Right lobe of liver (tissue), 6 donors: ENCODE measurements at regions not wholly inside any gene's neighbourhood (a gene's known extent, or its start where the extent isn't known, plus 50 kb on each side); places are given as distances from the start of the nearest gene placed in this dataset.

Source experiments
- ATAC-seq, 4 donors: fragments of 200-7000 bp; cut with Tn5 transposase; one replicate each; pipeline ENCODE4 v1.9.1; 2020; ENCODE audit warnings: mild to moderate bottlenecking in 4 of 4, moderate library complexity in 4 of 4
- DNase-seq, 3 donors: peaks; one replicate each; pipeline ENCODE4 v3.0.0-alpha.2; 2020
- H3K27ac ChIP-seq, 3 donors: fragments of 200-600 bp; one replicate each; pipeline ENCODE4 v1.8.0; 2022
- H3K27me3 ChIP-seq, 2 donors: fragments of 200-600 bp; one replicate each; pipeline ENCODE4 v1.8.0; 2022
- H3K36me3 ChIP-seq, 4 donors: fragments of 200-600 bp; sonication (generic) in 1 of 4; one replicate each; pipeline versions ENCODE4 v1.5.1 to v1.8.0; 2017 to 2022; ENCODE audit warnings: control low read depth in 1 of 4
- H3K4me1 ChIP-seq, 4 donors: fragments of 200-600 bp; sonication (generic) in 1 of 4; one replicate each; pipeline versions ENCODE4 v1.5.1 to v1.8.0; 2017 to 2022; ENCODE audit warnings: control low read depth in 1 of 4
- H3K4me3 ChIP-seq, 3 donors: fragments of 200-600 bp; one replicate each; pipeline ENCODE4 v1.8.0; 2022
- H3K9me3 ChIP-seq, 4 donors: fragments of 200-600 bp; sonication (generic) in 1 of 4; one replicate each; pipeline versions ENCODE4 v1.5.1 to v1.8.0; 2017 to 2022; ENCODE audit warnings: control low read depth in 1 of 4
- POLR2A ChIP-seq: fragments of 450-650 bp; IDR thresholded peaks from one replicate; pipeline ENCODE4 v1.6.1; 2017; ENCODE audit warnings: antibody characterized with exemption, mild to moderate bottlenecking
- WGBS: methylation state at CpG from one replicate; pipeline ENCODE4 v1.1.6; 2018; ENCODE audit warnings: low coverage, low lambda C conversion rate; ENCODE audit not compliant: insufficient coverage; ENCODE audit errors: missing lambda C conversion rate; 5-methylcytosine and 5-hydroxymethylcytosine counted together
- intact Hi-C, 2 donors: fragments of 100-400 bp; cut with DNase I; formaldehyde crosslinking; loops; one replicate each; pipeline versions ENCODE4 v1.11.2 to v1.14.1; 2022
- TF ChIP-seq, protein P1 (sequence below), 4 donors: fragments of 200-600 bp in 3 of 4; fragments of 450-650 bp in 1 of 4; IDR thresholded peaks; one replicate each; pipeline versions ENCODE4 v1.5.1 to v1.8.0; 2016 to 2022; ENCODE audit warnings: antibody characterized with exemption in 4 of 4, mild to moderate bottlenecking in 2 of 4
- donor health status: DM: no; HTN: yes; CAD: no.
- donor health status: DM: no; HTN: no; CAD: no.
- donor health status: DM: no; HTN: no; CAD: no.
- donor health status: DM: no; HTN: yes; CAD: no.
- donor health status: DM: no; HTN: yes; CAD: no.

DNA sequence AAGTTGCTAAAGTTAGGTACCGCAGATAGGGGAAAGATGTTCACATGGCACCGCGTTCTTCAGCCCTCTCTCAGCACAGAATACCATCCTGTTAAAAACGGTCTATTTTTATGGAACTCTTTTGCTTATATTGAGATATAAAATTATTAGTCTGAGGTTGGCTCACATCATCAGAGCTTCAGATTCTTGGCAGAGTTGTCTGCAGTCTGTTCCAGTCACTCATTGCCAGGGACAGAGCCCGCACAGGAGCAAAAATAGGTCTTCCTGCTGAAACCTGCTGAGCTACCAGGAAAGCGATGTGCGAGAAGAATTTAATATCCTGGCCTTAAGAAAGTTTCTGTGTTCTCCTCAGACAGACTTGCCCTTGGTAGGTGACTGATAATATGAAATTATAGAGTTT, 249.8 kb downstream of the VRK1 start:
- intact Hi-C loops, result no loop called here
- Histone ChIP-seq H3K27me3 (no peaks in the 10 kb centered on the region), H3K4me1 (no peaks in the 10 kb centered on the region), H3K36me3 (no peaks in the 10 kb centered on the region), H3K9me3 (no peaks in the 10 kb centered on the region), H3K27ac (no peak overlapping the region), H3K4me3 (no peak overlapping the region)
- TF ChIP-seq, protein P1, sequence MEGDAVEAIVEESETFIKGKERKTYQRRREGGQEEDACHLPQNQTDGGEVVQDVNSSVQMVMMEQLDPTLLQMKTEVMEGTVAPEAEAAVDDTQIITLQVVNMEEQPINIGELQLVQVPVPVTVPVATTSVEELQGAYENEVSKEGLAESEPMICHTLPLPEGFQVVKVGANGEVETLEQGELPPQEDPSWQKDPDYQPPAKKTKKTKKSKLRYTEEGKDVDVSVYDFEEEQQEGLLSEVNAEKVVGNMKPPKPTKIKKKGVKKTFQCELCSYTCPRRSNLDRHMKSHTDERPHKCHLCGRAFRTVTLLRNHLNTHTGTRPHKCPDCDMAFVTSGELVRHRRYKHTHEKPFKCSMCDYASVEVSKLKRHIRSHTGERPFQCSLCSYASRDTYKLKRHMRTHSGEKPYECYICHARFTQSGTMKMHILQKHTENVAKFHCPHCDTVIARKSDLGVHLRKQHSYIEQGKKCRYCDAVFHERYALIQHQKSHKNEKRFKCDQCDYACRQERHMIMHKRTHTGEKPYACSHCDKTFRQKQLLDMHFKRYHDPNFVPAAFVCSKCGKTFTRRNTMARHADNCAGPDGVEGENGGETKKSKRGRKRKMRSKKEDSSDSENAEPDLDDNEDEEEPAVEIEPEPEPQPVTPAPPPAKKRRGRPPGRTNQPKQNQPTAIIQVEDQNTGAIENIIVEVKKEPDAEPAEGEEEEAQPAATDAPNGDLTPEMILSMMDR (IDR thresholded peaks at IDR 0.05), result no peak
- no peak for TF ChIP-seq POLR2A
- ATAC-seq, result no peak
- WGBS, result 65% methylated on average over 7 of the region's 7 CpGs
- DNase-seq, result no peak

DNA sequence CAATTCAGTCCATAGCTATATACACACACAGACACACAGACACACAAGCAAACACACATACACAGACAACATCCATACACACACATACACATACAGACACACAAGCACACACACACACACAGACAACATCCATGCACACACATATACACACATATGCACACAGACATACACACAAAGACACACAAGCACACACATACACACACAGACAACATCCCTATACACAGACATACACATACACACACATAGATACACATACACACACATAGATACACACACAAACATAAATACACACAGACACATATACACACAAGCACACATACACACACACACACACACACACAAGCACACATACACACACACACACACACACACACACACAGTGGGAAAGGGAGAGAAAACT, 254.8 kb downstream of the VRK1 start:
- no peak for DNase-seq
- intact Hi-C loops, result no loop called here
- H3K9me3 ChIP-seq, result no peaks in the 10 kb centered on the region
- H3K27ac ChIP-seq, result no peak overlapping the region
- H3K27me3 ChIP-seq, result no peaks in the 10 kb centered on the region
- no peaks in the 10 kb centered on the region for H3K4me1 ChIP-seq
- ATAC-seq, result no peak
- no peak overlapping the region for H3K4me3 ChIP-seq
- no peak for TF ChIP-seq POLR2A
- TF ChIP-seq, protein P1 (IDR thresholded peaks at IDR 0.05), result no peak
- H3K36me3 ChIP-seq, result no peaks in the 10 kb centered on the region

DNA sequence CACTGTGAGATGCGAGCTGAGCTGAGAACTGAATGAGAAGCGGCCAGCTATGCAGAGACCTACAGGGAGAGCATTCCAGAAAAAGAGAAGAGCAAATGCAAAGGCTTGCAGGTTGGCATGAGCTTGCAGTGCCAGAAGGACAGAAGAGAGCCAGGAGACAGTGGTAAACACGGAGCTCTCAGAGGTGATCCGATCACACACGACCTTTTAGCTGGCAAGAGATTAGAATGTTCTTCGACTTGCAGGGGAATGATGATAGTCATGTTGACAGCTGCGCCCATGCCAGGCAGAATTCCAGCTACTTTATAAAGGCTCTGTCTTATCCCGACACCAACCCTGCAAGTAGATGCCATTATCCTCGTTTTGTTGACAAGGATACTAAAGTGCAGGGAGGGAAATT, 256.8 kb downstream of the VRK1 start:
- TF ChIP-seq POLR2A, result no peak
- TF ChIP-seq, protein P1 (IDR thresholded peaks at IDR 0.05), result no peak
- no peak overlapping the region for H3K27ac ChIP-seq
- intact Hi-C loops, result no loop called here
- H3K27me3 ChIP-seq, result no peaks in the 10 kb centered on the region
- H3K36me3 ChIP-seq, result no peaks in the 10 kb centered on the region
- H3K4me3 ChIP-seq, result no peak overlapping the region
- no peaks in the 10 kb centered on the region for H3K9me3 ChIP-seq
- H3K4me1 ChIP-seq, result no peaks in the 10 kb centered on the region
- 56% methylated on average over 7 of the region's 9 CpGs for WGBS
- ATAC-seq (no peak), DNase-seq (no peak)

DNA sequence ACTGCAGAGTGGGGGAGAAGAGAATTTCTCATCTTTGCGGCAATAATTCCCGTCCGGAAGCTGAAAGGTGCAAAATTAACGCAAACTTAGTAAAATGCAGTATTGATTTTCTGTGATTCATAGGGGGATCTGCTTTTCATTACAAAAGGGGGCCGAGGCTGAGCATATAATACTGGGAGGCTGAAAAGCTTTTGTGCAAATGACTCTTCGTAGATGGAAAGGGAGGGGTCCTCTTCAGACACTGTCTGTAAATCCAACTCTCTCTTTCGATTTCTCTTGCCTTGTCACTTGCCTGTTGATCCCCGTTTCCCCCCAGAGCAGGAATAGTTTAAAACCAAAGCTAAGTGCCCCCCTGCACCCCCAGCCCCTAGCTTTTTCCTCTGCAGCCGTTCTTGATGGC, 258.2 kb downstream of the VRK1 start:
- Histone ChIP-seq H3K4me1 (no peaks in the 10 kb centered on the region), H3K27me3 (no peaks in the 10 kb centered on the region), H3K4me3 (no peak overlapping the region), H3K36me3 (no peaks in the 10 kb centered on the region), H3K9me3 (no peaks in the 10 kb centered on the region), H3K27ac (no peak overlapping the region)
- TF ChIP-seq, protein P1 (IDR thresholded peaks at IDR 0.05), result no peak
- TF ChIP-seq POLR2A, result no peak
- intact Hi-C loops, result no loop called here
- WGBS, result 58% methylated on average over 9 of the region's 9 CpGs
- ATAC-seq (no peak), DNase-seq (no peak)

DNA sequence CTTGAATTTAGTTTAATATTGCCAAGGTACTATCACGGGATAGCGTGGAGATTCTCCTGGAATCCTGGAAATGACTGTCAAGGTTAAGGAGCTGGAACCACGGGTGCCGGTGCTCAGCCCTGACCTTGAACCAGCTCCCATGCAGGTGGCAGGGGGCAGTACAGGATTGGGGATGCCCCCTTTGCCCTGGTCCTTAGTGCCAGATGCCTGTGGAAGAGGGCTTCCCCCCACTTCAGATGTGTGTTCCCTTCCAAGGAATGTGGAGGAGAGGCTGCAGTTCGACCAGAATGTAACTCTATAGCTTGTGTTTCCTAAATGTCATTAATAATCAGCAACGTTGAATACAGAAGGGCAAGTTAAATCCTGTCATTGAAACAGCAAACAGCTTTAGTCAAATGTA, 258.9 kb downstream of the VRK1 start:
- H3K36me3 ChIP-seq, result no peaks in the 10 kb centered on the region
- H3K9me3 ChIP-seq, result no peaks in the 10 kb centered on the region
- no peaks in the 10 kb centered on the region for H3K4me1 ChIP-seq
- ATAC-seq (no peak), DNase-seq (no peak)
- intact Hi-C loops, result no loop called here
- H3K27ac ChIP-seq, result no peak overlapping the region
- no peak overlapping the region for H3K4me3 ChIP-seq
- 30% methylated on average over 6 of the region's 6 CpGs for WGBS
- H3K27me3 ChIP-seq, result no peaks in the 10 kb centered on the region
- TF ChIP-seq, protein P1 (IDR thresholded peaks at IDR 0.05), result no peak
- no peak for TF ChIP-seq POLR2A
